IPS-18c (cell line): ENCODE measurements at regions not wholly inside any gene's neighbourhood (a gene's known extent, or its start where the extent isn't known, plus 50 kb on each side); places are given as distances from the start of the nearest gene placed in this dataset.

Experiments used
- H3K4me3 ChIP-seq: 2 replicates; pipeline ENCODE4 v1.7.0; 2013; ENCODE audit warnings: low read depth, mild to moderate bottlenecking, low read length, moderate library complexity; ENCODE audit not compliant: insufficient read depth
- H3K9me3 ChIP-seq: one replicate; pipeline ENCODE4 v1.6.1; 2013; ENCODE audit warnings: mild to moderate bottlenecking, low read length, moderate library complexity; ENCODE audit not compliant: control insufficient read depth, insufficient read depth

- no peak overlapping the region for H3K4me3 ChIP-seq
- H3K9me3 ChIP-seq: no peaks in the 10 kb centered on the region
Observed at GRCh38 chr9:89655990-89656657, 51.3 kb downstream of the GADD45G start.

DNA sequence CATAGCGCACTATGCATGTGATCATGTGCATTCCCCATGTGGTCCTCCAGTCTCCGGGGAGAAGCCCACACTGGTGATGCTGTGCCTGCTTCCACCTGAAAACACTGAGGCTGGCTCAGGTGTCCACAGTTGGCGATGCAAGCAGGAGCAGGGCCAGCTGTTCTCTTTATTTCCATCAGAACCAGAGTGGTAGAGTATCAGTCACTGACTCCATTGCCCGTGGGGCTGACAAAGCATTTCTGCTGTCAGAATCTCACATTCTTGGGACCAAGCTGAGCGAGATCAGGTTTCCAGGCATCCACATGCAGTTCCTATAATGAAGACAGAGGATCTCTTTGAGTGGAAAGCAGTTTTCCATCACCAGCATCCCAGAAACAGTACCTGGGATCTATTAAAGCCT is 52.5 kb downstream of the GADD45G start:
- no peaks in the 10 kb centered on the region for H3K9me3 ChIP-seq
- H3K4me3 ChIP-seq: no peak overlapping the region

GRCh38 chr9:89657765-89658164 is 53.0 kb downstream of the GADD45G start:
- H3K4me3 ChIP-seq: no peak overlapping the region
- H3K9me3 ChIP-seq: no peaks in the 10 kb centered on the region

DNA sequence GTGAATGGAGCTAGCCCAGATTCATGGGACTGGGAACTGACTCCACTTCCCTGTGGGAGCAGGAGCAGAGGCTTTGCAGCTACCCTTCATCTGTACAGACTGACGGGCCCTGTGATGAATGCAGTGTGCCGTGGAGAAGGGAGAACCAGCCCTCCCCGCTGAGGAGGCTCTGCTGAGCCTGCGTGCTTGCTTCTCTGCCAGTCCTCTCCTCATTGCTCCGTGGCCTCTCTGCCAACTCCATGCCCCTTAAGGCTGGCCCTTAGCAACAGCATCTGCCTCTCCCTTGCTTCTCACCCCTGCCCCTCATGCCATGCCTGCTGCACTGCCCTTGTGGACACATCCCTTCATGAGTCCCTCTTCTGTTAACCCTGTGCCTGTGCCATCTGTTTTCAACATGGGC is 53.6 kb downstream of the GADD45G start:
- no peaks in the 10 kb centered on the region for H3K9me3 ChIP-seq
- no peak overlapping the region for H3K4me3 ChIP-seq

GRCh38 chr9:89658931-89659330 is 54.1 kb downstream of the GADD45G start:
- H3K9me3 ChIP-seq: no peaks in the 10 kb centered on the region

DNA sequence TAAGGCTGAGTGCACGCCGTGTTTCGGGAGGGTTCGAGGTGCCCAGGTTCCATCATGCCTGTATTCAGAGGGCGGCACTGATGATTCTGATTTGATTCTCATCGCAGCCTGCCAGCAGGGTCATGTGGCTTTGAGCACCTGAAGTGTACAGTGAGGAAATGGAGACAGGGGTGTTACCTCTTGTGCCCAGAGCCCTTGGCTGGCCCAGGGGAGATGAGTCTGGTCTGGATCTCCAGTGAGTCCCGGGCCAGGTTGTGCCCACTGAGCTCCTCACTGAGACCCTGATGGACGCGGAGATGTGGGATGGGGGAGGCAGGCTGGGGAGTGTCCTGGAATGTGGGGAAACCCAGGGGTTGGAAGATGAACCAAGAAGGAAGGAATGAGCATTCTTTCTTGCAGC is 54.7 kb downstream of the GADD45G start:
- Histone ChIP-seq H3K4me3 (no peak overlapping the region), H3K9me3 (no peaks in the 10 kb centered on the region)

More at GRCh38 chr9:89658931-89659330, 54.1 kb downstream of the GADD45G start:
- no peak overlapping the region for H3K4me3 ChIP-seq

DNA sequence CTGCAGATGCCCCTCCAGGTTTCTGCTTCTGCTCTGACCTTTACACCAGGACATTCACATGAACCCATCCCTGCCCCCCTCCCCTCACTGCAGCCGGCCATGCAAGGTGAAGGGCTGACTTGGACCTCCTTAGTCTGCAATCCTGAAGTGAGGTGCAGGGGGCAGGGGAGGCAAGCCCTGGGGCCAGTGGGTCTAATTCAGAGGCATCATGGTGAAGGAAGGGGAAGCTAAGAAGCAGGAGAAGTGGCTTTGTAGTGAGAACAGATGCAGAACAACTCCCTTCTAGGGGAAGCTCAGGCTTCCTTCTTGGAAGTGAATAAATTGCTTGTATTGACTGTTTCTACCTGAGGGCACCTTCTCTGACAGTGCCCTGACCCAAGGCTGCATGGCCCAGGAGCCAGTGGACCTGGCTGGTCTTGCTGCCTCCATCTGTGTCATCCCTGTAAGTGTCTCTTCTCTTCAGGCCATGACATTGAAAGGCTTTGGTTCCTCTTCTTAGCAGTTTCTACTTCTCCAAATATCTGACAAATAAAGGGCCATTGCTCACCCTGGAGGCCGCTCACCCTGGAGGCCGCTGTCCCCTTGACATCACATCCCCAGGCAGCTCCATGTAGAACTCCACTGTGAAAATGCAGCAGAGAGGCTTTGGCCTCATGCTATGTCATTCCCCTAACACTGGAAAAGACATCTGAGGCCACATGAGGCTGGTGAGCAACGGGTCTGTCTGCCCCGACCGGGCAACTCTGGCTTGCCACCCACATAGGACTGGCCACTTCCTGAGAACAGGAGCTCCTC is 55.3 kb downstream of the GADD45G start:
- Histone ChIP-seq H3K9me3 (no peaks in the 10 kb centered on the region), H3K4me3 (no peak overlapping the region)

DNA sequence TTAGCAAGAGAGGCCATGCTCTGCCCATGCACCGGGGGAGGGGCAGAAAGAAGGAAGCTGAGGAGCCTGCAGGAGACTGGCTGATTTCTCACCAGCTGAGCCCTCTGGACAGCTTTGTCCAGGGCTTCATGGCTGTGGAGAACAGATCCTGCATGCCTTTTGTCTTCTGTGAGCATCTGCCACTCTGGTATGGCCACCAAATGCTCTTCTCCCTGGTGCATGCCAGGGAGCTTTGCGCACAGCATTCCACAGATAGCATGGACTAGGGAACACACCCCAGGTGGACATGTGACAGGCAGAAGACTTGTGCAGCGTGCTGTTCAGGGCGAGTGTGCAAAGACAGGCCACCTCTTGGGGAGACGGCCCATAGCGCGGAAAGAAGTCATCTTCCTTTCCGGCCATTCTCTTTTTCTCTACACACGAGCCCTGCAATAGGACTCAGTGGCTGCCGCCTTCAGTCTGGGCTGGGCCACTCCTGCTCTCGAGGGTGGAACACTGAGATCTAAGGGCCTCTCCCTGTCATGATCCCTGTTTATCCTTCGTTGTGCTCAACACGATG is 56.7 kb downstream of the GADD45G start:
- Histone ChIP-seq H3K9me3 (no peaks in the 10 kb centered on the region), H3K4me3 (no peak overlapping the region)

DNA sequence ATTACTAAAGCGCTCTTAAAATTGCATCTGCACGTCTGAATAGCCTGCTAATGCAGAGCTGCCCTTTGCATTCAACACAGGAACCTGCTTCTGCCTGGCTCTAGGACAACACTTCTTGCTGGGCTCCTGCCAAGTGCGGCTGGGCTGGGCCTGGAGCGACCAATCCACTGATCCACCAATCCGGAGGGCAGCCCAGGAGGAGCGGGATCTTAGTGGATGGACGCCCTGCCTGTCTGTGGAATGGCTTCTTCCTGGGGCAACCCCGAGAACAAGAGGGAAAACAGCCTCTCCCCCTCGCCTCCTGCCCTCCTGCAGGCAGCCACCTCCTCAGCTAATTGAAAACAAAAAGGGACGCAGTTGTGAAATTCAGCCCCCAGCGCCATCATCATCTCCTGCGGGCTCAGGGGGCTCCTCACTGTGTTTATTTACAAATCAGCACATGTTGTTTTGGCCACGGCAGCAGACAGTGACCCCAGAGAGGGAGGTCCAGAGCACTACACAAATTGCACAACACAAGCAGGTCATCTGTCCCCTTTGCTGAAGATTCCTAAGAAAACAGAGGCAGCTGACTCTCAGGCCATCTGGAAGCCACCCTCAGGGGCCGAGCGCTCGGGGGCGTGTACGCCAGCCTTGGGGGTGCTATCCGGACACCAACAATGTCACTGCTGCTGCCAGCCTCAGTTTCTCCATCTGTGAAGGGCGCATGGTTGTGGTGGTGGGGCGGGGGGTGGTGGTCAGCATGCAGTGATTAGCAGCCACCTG is 57.3 kb downstream of the GADD45G start:
- Histone ChIP-seq H3K4me3 (no peak overlapping the region), H3K9me3 (no peaks in the 10 kb centered on the region)

- Histone ChIP-seq H3K4me3 (no peak overlapping the region), H3K9me3 (no peaks in the 10 kb centered on the region)
Observed at GRCh38 chr9:89662718-89663613, 58.2 kb downstream of the GADD45G start.

DNA sequence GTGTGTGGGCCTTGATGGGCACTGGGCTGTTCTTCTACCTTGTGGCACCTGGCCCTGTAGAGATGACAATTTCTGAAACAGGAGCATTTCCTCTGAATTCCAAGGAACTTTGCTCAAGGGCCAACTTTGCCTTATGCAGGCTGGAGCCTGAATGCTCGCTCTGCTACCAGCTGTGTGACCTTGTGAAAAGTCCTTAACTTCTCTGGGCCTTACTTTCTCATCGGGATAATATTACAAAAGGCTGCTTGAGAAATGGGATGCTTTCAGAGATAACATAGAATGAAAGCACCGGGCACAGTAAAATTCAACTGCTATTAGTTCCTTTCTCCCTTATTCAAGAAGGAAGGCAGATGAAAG is 58.8 kb downstream of the GADD45G start:
- Histone ChIP-seq H3K4me3 (no peak overlapping the region), H3K9me3 (no peaks in the 10 kb centered on the region)

GRCh38 chr9:89664010-89664409 is 59.2 kb downstream of the GADD45G start:
- H3K4me3 ChIP-seq: no peak overlapping the region
- H3K9me3 ChIP-seq: no peaks in the 10 kb centered on the region

- Histone ChIP-seq H3K9me3 (no peaks in the 10 kb centered on the region), H3K4me3 (no peak overlapping the region)
Observed at GRCh38 chr9:89664896-89665329, 60.1 kb downstream of the GADD45G start.

DNA sequence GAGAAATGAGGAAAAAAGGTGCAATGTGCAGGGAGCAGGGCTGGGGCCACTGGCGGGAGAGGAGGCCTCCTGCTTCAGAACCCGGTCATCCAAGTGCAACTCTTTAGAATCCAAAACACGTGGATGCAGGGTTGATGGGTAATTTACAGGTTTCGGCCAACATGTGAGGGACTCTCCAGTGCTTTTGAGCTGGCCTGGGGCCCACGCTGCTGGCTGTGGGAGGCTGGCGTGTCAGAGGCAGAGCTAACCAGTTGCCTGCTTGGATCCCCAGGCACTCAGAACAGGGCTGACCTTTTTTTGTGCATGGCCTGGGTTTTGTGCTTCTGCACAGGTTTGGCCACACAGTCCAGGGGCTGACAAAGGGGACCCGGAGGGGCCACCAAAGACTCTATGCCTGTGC is 61.6 kb downstream of the GADD45G start:
- no peak overlapping the region for H3K4me3 ChIP-seq
- no peaks in the 10 kb centered on the region for H3K9me3 ChIP-seq

GRCh38 chr9:89666950-89667349 is 62.1 kb downstream of the GADD45G start:
- H3K9me3 ChIP-seq: no peaks in the 10 kb centered on the region
- H3K4me3 ChIP-seq: no peak overlapping the region

- H3K4me3 ChIP-seq: no peak overlapping the region
- no peaks in the 10 kb centered on the region for H3K9me3 ChIP-seq
Observed at GRCh38 chr9:89667726-89668125, 62.9 kb downstream of the GADD45G start.
